ENCODE measurements at regions not wholly inside any gene's neighbourhood (a gene's known extent, or its start where the extent isn't known, plus 50 kb on each side); places are given as distances from the start of the nearest gene placed in this dataset.
"Not testable (repeated sequence)": the region's sequence is repeated elsewhere in the genome, so short reads cannot be mapped to it uniquely, and the experiment has no call there.

DNA sequence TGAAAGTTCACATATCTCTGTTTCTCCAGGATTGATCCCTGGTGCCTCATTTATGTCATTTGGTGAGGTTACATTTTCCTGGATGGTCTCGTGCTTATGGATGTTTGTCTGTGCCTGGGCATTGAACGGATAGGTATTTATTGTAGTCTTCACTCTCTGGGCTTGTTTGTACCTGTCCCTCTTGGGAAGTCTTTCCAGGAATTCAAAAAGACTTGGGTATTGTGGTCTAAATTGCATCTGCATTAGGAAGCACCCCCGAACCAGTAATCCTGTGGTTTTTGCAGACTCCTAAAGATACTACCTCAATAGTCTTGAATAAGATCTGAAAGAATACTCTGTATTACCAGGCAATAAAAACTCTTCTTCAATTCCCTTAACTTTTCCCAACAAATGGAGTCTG, 720.8 kb downstream of the SLC6A15 start:
- Histone ChIP-seq H3K36me3 (ENCODE audit: control insufficient read depth in 2 of 2, insufficient read depth in 2 of 2, low read length in 2 of 2) (no peaks in the 10 kb centered on the region), H3K27me3 (ENCODE audit: control insufficient read depth in 1 of 2, insufficient read depth in 2 of 2, low read length in 2 of 2) (no peaks in the 10 kb centered on the region), H3K4me1 (ENCODE audit: control insufficient read depth, insufficient read depth, low read length) (no peaks in the 10 kb centered on the region), H3K4me3 (ENCODE audit: low read length in 2 of 2) (no peak overlapping the region), H3K9me3 (ENCODE audit: control insufficient read depth in 2 of 2, low read length in 2 of 2) (peaks cover 4 to 5% of the 10 kb centered on the region in 2 donors), H3K9ac (ENCODE audit: low read length in 2 of 2) (no peak overlapping the region), H3K27ac (ENCODE audit: low read length) (no peak overlapping the region)

GRCh38 chr12:84186433-84186832, 726.2 kb downstream of the SLC6A15 start:
- Histone ChIP-seq H3K4me3 (ENCODE audit: low read length in 2 of 2) (no peak overlapping the region), H3K9me3 (ENCODE audit: control insufficient read depth in 2 of 2, low read length in 2 of 2) (no peaks in the 10 kb centered on the region), H3K36me3 (ENCODE audit: control insufficient read depth in 2 of 2, insufficient read depth in 2 of 2, low read length in 2 of 2) (no peaks in the 10 kb centered on the region), H3K9ac (ENCODE audit: low read length in 2 of 2) (no peak overlapping the region), H3K4me1 (ENCODE audit: control insufficient read depth, insufficient read depth, low read length) (no peaks in the 10 kb centered on the region), H3K27ac (ENCODE audit: low read length) (no peak overlapping the region), H3K27me3 (ENCODE audit: control insufficient read depth in 1 of 2, insufficient read depth in 2 of 2, low read length in 2 of 2) (no peaks in the 10 kb centered on the region)

GRCh38 chr12:84183576-84183975, 729.0 kb downstream of the SLC6A15 start:
- no peak overlapping the region for H3K4me3 ChIP-seq (ENCODE audit: low read length in 2 of 2)
- H3K36me3 ChIP-seq (ENCODE audit: control insufficient read depth in 2 of 2, insufficient read depth in 2 of 2, low read length in 2 of 2): no peaks in the 10 kb centered on the region
- H3K4me1 ChIP-seq (ENCODE audit: control insufficient read depth, insufficient read depth, low read length): no peaks in the 10 kb centered on the region
- H3K9me3 ChIP-seq (ENCODE audit: control insufficient read depth in 2 of 2, low read length in 2 of 2): no peaks in the 10 kb centered on the region
- no peak overlapping the region for H3K27ac ChIP-seq (ENCODE audit: low read length)
- H3K27me3 ChIP-seq (ENCODE audit: control insufficient read depth in 1 of 2, insufficient read depth in 2 of 2, low read length in 2 of 2): no peaks in the 10 kb centered on the region
- H3K9ac ChIP-seq (ENCODE audit: low read length in 2 of 2): no peak overlapping the region

DNA sequence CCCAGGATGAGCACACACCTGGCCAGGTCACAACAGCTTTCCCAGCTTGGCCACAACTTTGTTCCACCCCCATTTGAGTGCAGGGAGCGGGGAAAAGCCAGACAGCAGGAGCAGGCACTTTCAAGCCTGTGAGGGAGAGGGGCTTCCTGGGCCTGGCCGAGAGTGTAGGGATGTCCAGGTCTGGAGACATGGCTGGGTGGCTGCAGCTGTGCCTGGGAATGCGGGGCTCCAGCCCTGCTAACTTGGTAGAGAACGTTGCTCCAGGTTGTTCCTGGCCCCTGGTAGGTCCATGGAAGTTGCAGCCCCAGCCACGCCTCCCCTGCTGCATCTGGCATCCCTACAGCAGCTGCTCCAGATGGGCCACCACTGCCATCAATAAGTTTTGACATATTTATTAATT, 738.5 kb downstream of the SLC6A15 start:
- no peak overlapping the region for H3K27ac ChIP-seq (ENCODE audit: low read length)
- H3K36me3 ChIP-seq (ENCODE audit: control insufficient read depth in 2 of 2, insufficient read depth in 2 of 2, low read length in 2 of 2): no peaks in the 10 kb centered on the region
- no peak overlapping the region for H3K9ac ChIP-seq (ENCODE audit: low read length in 2 of 2)
- H3K9me3 ChIP-seq (ENCODE audit: control insufficient read depth in 2 of 2, low read length in 2 of 2): no peaks in the 10 kb centered on the region
- no peaks in the 10 kb centered on the region for H3K27me3 ChIP-seq (ENCODE audit: control insufficient read depth in 1 of 2, insufficient read depth in 2 of 2, low read length in 2 of 2)
- no peak overlapping the region for H3K4me3 ChIP-seq (ENCODE audit: low read length in 2 of 2)
- no peaks in the 10 kb centered on the region for H3K4me1 ChIP-seq (ENCODE audit: control insufficient read depth, insufficient read depth, low read length)

- H3K4me1 ChIP-seq (ENCODE audit: control insufficient read depth, insufficient read depth, low read length): no peaks in the 10 kb centered on the region
- no peaks in the 10 kb centered on the region for H3K9me3 ChIP-seq (ENCODE audit: control insufficient read depth in 2 of 2, low read length in 2 of 2)
- H3K27me3 ChIP-seq (ENCODE audit: control insufficient read depth in 1 of 2, insufficient read depth in 2 of 2, low read length in 2 of 2): no peaks in the 10 kb centered on the region
These were observed 739.7 kb downstream of the SLC6A15 start for GRCh38 chr12:84172823-84173424.

DNA sequence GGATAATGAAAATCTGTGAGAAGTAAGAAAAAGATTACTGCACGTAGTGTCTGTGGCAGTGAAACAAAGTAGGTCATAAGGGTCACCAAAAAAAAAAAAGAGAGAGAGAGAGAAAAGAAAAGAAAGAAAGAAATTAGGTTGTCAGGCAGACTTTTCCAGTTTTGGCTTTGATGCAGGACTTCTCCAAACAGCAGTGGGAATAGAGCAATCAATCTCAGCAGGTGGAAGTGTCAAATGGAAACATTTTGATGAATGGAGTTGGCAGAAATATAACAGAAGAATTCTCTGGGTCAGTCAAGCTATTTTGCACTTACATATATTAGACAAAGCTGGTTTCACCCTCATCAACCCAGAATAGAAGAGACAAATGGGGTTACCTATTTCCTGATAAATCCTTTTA, 745.8 kb downstream of the SLC6A15 start:
- Histone ChIP-seq H3K4me1 (ENCODE audit: control insufficient read depth, insufficient read depth, low read length) (no peaks in the 10 kb centered on the region), H3K27me3 (ENCODE audit: control insufficient read depth in 1 of 2, insufficient read depth in 2 of 2, low read length in 2 of 2) (no peaks in the 10 kb centered on the region), H3K9ac (ENCODE audit: low read length in 2 of 2) (no peak overlapping the region), H3K9me3 (ENCODE audit: control insufficient read depth in 2 of 2, low read length in 2 of 2) (no peaks in the 10 kb centered on the region), H3K36me3 (ENCODE audit: control insufficient read depth in 2 of 2, insufficient read depth in 2 of 2, low read length in 2 of 2) (no peaks in the 10 kb centered on the region), H3K4me3 (ENCODE audit: low read length in 2 of 2) (no peak overlapping the region), H3K27ac (ENCODE audit: low read length) (no peak overlapping the region)

More at GRCh38 chr12:84172823-84173424, 739.7 kb downstream of the SLC6A15 start:
- Histone ChIP-seq H3K4me3 (ENCODE audit: low read length in 2 of 2) (no peak overlapping the region), H3K36me3 (ENCODE audit: control insufficient read depth in 2 of 2, insufficient read depth in 2 of 2, low read length in 2 of 2) (no peaks in the 10 kb centered on the region), H3K9ac (ENCODE audit: low read length in 2 of 2) (no peak overlapping the region), H3K27ac (ENCODE audit: low read length) (no peak overlapping the region)

DNA sequence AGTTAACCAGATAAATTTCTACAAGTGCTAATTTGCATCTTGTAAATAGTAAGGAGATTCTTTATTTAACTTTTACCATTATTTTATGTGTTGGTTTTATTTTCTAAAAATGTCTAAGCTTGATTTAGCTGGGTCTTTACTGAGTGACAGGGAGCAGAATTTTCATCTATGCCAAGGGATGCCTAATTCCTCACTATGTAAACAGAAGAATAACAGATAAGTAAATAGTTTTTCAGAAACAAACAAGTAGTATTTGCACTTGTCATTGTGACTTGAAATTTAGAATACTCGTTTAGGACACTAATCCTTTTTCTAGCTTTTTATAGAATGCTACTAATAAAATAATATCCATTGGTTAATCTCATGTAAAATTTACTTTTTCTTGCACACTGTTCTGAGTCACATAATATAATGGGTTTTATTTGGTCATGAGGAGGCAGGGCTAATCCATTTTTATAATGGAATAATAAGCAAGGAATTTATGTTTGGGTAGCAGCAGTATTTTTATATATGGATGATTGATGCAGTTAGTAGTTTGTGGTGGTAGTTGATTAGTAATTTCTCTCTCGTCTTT, 746.5 kb downstream of the SLC6A15 start:
- no peak overlapping the region for H3K4me3 ChIP-seq (ENCODE audit: low read length in 2 of 2)
- no peaks in the 10 kb centered on the region for H3K9me3 ChIP-seq (ENCODE audit: control insufficient read depth in 2 of 2, low read length in 2 of 2)
- H3K27me3 ChIP-seq (ENCODE audit: control insufficient read depth in 1 of 2, insufficient read depth in 2 of 2, low read length in 2 of 2): no peaks in the 10 kb centered on the region
- H3K4me1 ChIP-seq (ENCODE audit: control insufficient read depth, insufficient read depth, low read length): no peaks in the 10 kb centered on the region
- no peaks in the 10 kb centered on the region for H3K36me3 ChIP-seq (ENCODE audit: control insufficient read depth in 2 of 2, insufficient read depth in 2 of 2, low read length in 2 of 2)
- H3K27ac ChIP-seq (ENCODE audit: low read length): no peak overlapping the region
- H3K9ac ChIP-seq (ENCODE audit: low read length in 2 of 2): no peak overlapping the region

GRCh38 chr12:84161296-84161695, 751.3 kb downstream of the SLC6A15 start:
- Histone ChIP-seq H3K4me1 (ENCODE audit: control insufficient read depth, insufficient read depth, low read length) (no peaks in the 10 kb centered on the region), H3K27me3 (ENCODE audit: control insufficient read depth in 1 of 2, insufficient read depth in 2 of 2, low read length in 2 of 2) (no peaks in the 10 kb centered on the region), H3K27ac (ENCODE audit: low read length) (no peak overlapping the region), H3K9me3 (ENCODE audit: control insufficient read depth in 2 of 2, low read length in 2 of 2) (no peaks in the 10 kb centered on the region), H3K4me3 (ENCODE audit: low read length in 2 of 2) (no peak overlapping the region), H3K9ac (ENCODE audit: low read length in 2 of 2) (no peak overlapping the region), H3K36me3 (ENCODE audit: control insufficient read depth in 2 of 2, insufficient read depth in 2 of 2, low read length in 2 of 2) (no peaks in the 10 kb centered on the region)

DNA sequence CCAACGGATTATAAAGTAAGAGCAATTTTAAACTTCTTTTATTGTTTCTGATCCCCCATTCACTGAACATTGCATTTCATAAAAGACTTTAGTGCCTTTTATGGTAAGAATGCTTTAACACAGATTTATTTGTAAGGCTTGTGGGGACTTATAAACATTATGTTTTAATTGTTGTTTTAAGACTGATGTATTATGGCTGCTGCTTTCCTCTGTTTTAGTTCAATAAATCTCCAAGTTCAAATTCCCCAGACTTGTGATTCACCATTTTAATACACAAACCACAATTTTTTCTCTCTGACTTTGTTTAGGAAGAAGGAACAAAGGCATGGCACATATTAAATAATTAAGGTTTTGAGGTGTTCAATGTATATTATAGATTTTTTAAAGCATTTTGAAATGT, 753.3 kb downstream of the SLC6A15 start:
- no peaks in the 10 kb centered on the region for H3K36me3 ChIP-seq (ENCODE audit: control insufficient read depth in 2 of 2, insufficient read depth in 2 of 2, low read length in 2 of 2)
- no peaks in the 10 kb centered on the region for H3K27me3 ChIP-seq (ENCODE audit: control insufficient read depth in 1 of 2, insufficient read depth in 2 of 2, low read length in 2 of 2)
- no peak overlapping the region for H3K9ac ChIP-seq (ENCODE audit: low read length in 2 of 2)
- H3K4me3 ChIP-seq (ENCODE audit: low read length in 2 of 2): no peak overlapping the region
- no peak overlapping the region for H3K27ac ChIP-seq (ENCODE audit: low read length)
- H3K9me3 ChIP-seq (ENCODE audit: control insufficient read depth in 2 of 2, low read length in 2 of 2): no peaks in the 10 kb centered on the region
- no peaks in the 10 kb centered on the region for H3K4me1 ChIP-seq (ENCODE audit: control insufficient read depth, insufficient read depth, low read length)

DNA sequence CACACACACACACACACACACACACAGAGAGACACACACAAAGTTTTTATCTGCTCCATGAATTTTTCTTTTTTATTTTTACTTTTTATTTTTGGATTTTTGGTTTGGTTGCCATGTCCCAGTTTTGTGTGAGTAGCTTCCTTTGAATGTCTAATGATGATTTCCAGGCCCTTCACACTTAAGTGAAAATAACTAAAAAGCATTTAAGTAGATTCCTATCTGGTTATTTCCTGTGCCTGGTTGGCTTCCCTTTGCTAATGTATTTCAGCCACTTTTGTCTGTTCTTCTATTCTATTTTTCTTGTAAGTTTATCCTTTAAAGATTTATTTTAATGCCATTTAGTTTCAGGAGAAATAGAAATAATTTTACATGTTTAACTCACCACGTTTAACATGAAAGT, 755.4 kb downstream of the SLC6A15 start:
- H3K27me3 ChIP-seq (ENCODE audit: control insufficient read depth in 1 of 2, insufficient read depth in 2 of 2, low read length in 2 of 2): no peaks in the 10 kb centered on the region
- no peaks in the 10 kb centered on the region for H3K36me3 ChIP-seq (ENCODE audit: control insufficient read depth in 2 of 2, insufficient read depth in 2 of 2, low read length in 2 of 2)
- no peaks in the 10 kb centered on the region for H3K9me3 ChIP-seq (ENCODE audit: control insufficient read depth in 2 of 2, low read length in 2 of 2)
- no peak overlapping the region for H3K9ac ChIP-seq (ENCODE audit: low read length in 2 of 2)
- H3K4me3 ChIP-seq (ENCODE audit: low read length in 2 of 2): no peak overlapping the region
- H3K27ac ChIP-seq (ENCODE audit: low read length): no peak overlapping the region
- no peaks in the 10 kb centered on the region for H3K4me1 ChIP-seq (ENCODE audit: control insufficient read depth, insufficient read depth, low read length)

DNA sequence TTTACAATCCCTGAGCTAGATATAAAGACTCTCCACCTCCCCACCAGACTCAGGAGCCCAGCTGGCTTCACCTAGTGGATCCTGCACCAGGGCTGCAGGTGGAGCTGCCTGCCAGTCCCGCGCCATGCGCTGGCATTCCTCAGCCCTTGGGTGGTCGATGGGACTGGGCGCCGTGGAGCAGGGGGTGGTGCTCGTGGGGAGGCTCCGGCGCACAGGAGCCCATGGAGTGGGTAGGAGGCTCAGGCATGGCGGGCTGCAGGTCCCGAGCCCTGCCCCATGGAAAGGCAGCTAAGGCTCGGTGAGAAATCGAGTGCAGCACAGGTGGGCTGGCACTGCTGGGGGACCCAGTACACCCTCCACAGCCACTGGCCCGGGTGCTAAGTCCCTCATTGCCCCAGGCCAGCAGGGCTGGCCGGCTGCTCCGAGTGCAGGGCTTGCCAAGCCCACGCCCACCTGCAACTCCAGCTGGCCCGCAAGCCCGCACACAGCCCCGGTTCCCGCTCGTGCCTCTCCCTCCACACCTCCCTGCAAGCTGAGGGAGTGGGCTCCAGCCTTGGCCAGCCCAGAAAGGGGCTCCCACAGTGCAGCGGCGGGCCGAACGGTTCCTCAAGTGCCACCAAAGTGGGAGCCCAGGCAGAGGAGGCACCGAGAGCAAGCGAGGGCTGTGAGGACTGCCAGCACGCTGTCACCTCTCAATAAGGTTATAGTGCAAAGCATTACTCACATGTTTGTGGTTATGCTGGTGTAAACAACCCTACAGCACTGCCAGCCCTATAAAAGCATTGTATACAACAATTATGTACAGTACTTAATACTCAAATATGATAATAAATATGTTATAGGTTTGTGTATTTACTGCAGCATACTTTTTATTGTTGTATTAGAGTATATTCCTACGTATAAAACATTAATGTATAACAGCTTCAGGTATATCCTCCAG, 757.3 kb downstream of the SLC6A15 start:
- not testable (repeated sequence) for H3K27me3 ChIP-seq (ENCODE audit: control insufficient read depth in 1 of 2, insufficient read depth in 2 of 2, low read length in 2 of 2); H3K27ac ChIP-seq (ENCODE audit: low read length); H3K9me3 ChIP-seq (ENCODE audit: control insufficient read depth in 2 of 2, low read length in 2 of 2); H3K36me3 ChIP-seq (ENCODE audit: control insufficient read depth in 2 of 2, insufficient read depth in 2 of 2, low read length in 2 of 2); H3K4me1 ChIP-seq (ENCODE audit: control insufficient read depth, insufficient read depth, low read length); H3K4me3 ChIP-seq (ENCODE audit: low read length in 2 of 2); H3K9ac ChIP-seq (ENCODE audit: low read length in 2 of 2)

Measured in stomach smooth muscle (tissue), 2 donors.